OCI-LY3 (cell line): ENCODE measurements at regions not wholly inside any gene's neighbourhood (a gene's known extent, or its start where the extent isn't known, plus 50 kb on each side); places are given as distances from the start of the nearest gene placed in this dataset.

Experiments used
- CTCF ChIP-seq: fragments of 200-600, 300-600 bp; sonication (generic); IDR thresholded peaks from 2 replicates; pipeline ENCODE4 v1.5.1; 2014; ENCODE audit warnings: antibody characterized with exemption, low read length, low read depth
- EZH2phosphoT487 ChIP-seq: fragments of 200-600 bp; shearing (Covaris generic); IDR thresholded peaks from 2 replicates; pipeline ENCODE4 v1.6.1; 2018; ENCODE audit warnings: antibody characterized with exemption, mixed run types, low read depth

- TF ChIP-seq CTCF, result no peak
- TF ChIP-seq EZH2phosphoT487, result no peak
Observed at GRCh38 chr10:52631146-52631545, 141.4 kb downstream of the MBL2 start.
